Nephron (organoid): ENCODE measurements at regions not wholly inside any gene's neighbourhood (a gene's known extent, or its start where the extent isn't known, plus 50 kb on each side); places are given as distances from the start of the nearest gene placed in this dataset.

ENCODE experiments used
- H3K27ac Mint-ChIP-seq, 3 experiments: 2 replicates each; pipeline ENCODE4 v1.8.0; 2020; ENCODE audit warnings: mixed read lengths in 3 of 3, mild to moderate bottlenecking in 2 of 3, moderate library complexity in 1 of 3
- H3K27me3 Mint-ChIP-seq: 2 replicates; pipeline ENCODE4 v1.8.0; 2021; ENCODE audit warnings: low read depth, mild to moderate bottlenecking, moderate library complexity, mixed read lengths
- H3K36me3 Mint-ChIP-seq: 2 replicates; pipeline ENCODE4 v1.8.0; 2020; ENCODE audit warnings: low read depth, mixed read lengths
- H3K4me1 Mint-ChIP-seq: 2 replicates; pipeline ENCODE4 v1.8.0; 2020; ENCODE audit warnings: mixed read lengths
- H3K4me3 Mint-ChIP-seq, 3 experiments: 2 replicates each; pipeline ENCODE4 v1.8.0; 2020; ENCODE audit warnings: mild to moderate bottlenecking in 3 of 3, mixed read lengths in 3 of 3, moderate library complexity in 2 of 3
- H3K9me3 Mint-ChIP-seq: 2 replicates; pipeline ENCODE4 v1.8.0; 2020; ENCODE audit warnings: mixed read lengths
- TF ChIP-seq, protein P1 (sequence below), 3 experiments: fragments of 200-600 bp; sonication (generic); IDR thresholded peaks; one replicate each; pipeline ENCODE4 v1.5.0; 2021; ENCODE audit warnings: antibody characterized with exemption in 3 of 3; ENCODE audit not compliant: unreplicated experiment in 3 of 3

DNA sequence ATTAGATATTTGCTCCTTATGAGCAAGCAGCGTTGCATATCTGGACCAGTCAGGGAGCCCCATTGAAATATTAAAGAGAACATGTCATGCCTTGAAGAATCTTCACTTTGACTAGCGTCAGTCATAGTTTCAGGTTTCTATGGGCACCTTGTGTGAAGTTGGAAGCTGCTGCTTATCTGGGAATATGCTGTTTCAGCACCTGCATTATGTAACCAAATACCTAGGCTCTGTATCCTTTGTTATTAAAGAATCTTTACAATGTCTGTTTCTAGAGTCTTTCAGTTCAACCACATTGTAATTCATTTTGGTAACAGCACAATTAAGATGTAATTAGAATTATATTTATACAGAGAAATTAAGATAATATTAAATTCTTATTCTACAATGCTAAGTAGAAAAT is 818.8 kb upstream of the TYRP1 start:
- Mint-ChIP-seq H3K4me3 (no peak overlapping the region), H3K9me3 (no peaks in the 10 kb centered on the region), H3K27ac (no peak overlapping the region), H3K36me3 (no peaks in the 10 kb centered on the region), H3K4me1 (no peaks in the 10 kb centered on the region), H3K27me3 (no peaks in the 10 kb centered on the region)
- TF ChIP-seq, protein P1, sequence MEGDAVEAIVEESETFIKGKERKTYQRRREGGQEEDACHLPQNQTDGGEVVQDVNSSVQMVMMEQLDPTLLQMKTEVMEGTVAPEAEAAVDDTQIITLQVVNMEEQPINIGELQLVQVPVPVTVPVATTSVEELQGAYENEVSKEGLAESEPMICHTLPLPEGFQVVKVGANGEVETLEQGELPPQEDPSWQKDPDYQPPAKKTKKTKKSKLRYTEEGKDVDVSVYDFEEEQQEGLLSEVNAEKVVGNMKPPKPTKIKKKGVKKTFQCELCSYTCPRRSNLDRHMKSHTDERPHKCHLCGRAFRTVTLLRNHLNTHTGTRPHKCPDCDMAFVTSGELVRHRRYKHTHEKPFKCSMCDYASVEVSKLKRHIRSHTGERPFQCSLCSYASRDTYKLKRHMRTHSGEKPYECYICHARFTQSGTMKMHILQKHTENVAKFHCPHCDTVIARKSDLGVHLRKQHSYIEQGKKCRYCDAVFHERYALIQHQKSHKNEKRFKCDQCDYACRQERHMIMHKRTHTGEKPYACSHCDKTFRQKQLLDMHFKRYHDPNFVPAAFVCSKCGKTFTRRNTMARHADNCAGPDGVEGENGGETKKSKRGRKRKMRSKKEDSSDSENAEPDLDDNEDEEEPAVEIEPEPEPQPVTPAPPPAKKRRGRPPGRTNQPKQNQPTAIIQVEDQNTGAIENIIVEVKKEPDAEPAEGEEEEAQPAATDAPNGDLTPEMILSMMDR (IDR thresholded peaks at IDR 0.05; ENCODE audit: unreplicated experiment in 3 of 3), result no peak

DNA sequence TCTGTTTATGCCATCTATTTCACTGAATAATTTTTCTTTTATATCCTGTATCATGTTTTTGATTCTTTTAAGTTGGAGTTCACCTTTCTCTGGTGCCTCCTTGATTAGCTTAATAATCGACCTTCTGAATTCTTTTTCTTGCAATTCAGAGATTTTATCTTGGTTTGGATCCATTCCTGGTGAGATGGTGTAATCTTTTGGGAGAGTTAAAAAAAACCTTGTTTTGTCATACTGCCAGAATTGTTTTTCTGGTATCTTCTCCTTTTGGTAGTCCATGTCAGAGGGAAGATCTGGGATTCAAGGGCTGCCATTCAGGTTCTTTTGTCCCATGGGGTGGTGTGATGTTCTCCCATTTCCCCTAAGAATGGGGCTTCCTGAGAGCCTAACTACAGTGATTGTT is 800.8 kb upstream of the TYRP1 start:
- Mint-ChIP-seq H3K4me1 (no peaks in the 10 kb centered on the region), H3K36me3 (no peaks in the 10 kb centered on the region), H3K4me3 (no peak overlapping the region), H3K27me3 (no peaks in the 10 kb centered on the region), H3K9me3 (no peaks in the 10 kb centered on the region), H3K27ac (no peak overlapping the region)
- TF ChIP-seq, protein P1 (IDR thresholded peaks at IDR 0.05; ENCODE audit: unreplicated experiment in 3 of 3), result no peak

DNA sequence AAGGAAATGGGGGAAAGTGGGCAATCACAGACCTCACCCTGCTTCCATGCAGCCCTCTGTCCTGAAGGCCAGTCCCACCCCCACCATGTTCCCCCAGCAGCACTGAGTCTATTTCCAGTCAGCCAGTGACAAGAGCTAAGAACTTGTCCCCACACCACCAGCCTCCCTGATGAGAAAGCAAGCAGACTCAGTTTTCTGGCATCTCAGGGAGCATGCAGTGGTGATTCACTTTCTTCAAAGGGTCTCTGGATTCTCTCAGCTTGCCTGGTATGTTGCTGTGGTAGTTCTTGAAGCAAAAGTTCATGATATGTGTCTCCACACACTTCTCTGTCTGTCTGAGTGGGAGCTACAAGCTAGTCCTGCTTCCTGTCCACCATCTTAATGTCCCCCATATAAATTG is 799.9 kb upstream of the TYRP1 start:
- no peaks in the 10 kb centered on the region for H3K27me3 Mint-ChIP-seq
- H3K27ac Mint-ChIP-seq, result no peak overlapping the region
- no peak overlapping the region for H3K4me3 Mint-ChIP-seq
- H3K9me3 Mint-ChIP-seq, result no peaks in the 10 kb centered on the region
- TF ChIP-seq, protein P1 (IDR thresholded peaks at IDR 0.05; ENCODE audit: unreplicated experiment in 3 of 3), result no peak
- H3K36me3 Mint-ChIP-seq, result no peaks in the 10 kb centered on the region
- no peaks in the 10 kb centered on the region for H3K4me1 Mint-ChIP-seq

DNA sequence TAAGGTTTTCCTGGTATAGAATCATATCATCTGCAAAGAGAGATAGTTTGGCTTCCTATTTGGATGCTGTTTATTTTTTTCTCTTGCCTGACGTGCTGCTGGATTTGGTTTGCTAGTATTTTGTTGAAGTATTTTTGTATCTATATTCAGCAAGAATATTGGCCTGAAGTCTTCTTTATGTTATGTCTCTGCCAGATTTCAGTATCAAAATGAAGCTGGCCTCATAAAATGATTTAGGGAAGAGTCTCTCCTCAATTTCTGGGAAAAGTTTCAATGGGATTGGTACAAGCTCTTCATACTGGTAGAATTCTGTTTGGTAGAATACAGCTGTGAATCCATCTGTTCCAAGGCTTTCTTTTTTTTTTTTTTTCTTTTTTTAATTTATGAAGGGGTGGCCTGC is 799.0 kb upstream of the TYRP1 start:
- Mint-ChIP-seq H3K4me1 (no peaks in the 10 kb centered on the region), H3K36me3 (no peaks in the 10 kb centered on the region), H3K4me3 (no peak overlapping the region), H3K27me3 (no peaks in the 10 kb centered on the region), H3K9me3 (no peaks in the 10 kb centered on the region), H3K27ac (no peak overlapping the region)
- TF ChIP-seq, protein P1 (IDR thresholded peaks at IDR 0.05; ENCODE audit: unreplicated experiment in 3 of 3), result no peak

DNA sequence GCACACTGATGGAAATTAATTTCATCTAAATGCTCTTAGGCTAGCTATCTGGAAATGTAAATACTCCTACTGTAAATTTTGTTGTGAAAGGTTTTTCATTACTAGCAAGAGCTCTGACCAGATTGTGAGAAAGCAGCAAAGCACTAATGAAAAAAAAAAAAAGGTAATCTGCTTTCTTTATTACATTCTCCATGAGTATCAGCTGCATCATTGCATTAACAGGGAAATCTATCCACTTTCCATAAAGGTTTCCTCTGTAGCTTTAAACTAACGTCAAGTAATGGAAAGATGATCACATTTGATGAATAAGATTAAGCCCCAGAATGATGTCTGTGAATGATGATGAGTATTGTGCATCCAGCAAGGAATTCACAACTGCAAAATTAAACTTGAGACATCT is 790.6 kb upstream of the TYRP1 start:
- Mint-ChIP-seq H3K4me3 (no peak overlapping the region), H3K27ac (no peak overlapping the region), H3K4me1 (no peaks in the 10 kb centered on the region), H3K9me3 (peaks cover 5% of the 10 kb centered on the region), H3K36me3 (no peaks in the 10 kb centered on the region), H3K27me3 (no peaks in the 10 kb centered on the region)
- TF ChIP-seq, protein P1 (IDR thresholded peaks at IDR 0.05; ENCODE audit: unreplicated experiment in 3 of 3), result no peak

DNA sequence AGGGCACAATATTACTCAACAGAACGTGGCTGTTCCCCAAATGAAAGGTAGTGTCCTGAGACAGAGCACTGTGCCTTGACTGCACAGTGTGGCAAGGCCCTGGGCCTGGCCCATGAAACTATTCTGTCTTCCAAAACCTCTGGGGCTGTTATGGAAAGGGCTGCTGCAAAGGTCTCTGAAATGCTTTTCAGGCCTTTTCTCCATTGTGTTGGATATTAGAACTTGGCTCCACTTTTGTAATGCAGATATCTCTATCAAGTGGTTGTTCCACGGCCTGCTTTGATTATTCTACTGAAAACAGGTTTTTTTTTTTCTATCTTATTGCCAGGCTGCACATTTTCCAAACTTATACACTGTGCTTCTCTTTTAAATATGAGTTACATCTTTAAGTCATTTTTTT is 777.5 kb upstream of the TYRP1 start:
- no peaks in the 10 kb centered on the region for H3K4me1 Mint-ChIP-seq
- no peaks in the 10 kb centered on the region for H3K36me3 Mint-ChIP-seq
- no peaks in the 10 kb centered on the region for H3K27me3 Mint-ChIP-seq
- TF ChIP-seq, protein P1 (IDR thresholded peaks at IDR 0.05; ENCODE audit: unreplicated experiment in 3 of 3), result no peak
- H3K4me3 Mint-ChIP-seq, result no peak overlapping the region
- no peak overlapping the region for H3K27ac Mint-ChIP-seq
- H3K9me3 Mint-ChIP-seq, result no peaks in the 10 kb centered on the region
